OCI-LY7 (cell line): ENCODE measurements at regions not wholly inside any gene's neighbourhood (a gene's known extent, or its start where the extent isn't known, plus 50 kb on each side); places are given as distances from the start of the nearest gene placed in this dataset.

Experiments
- EZH2phosphoT487 ChIP-seq: fragments of 200-600 bp; sonication (generic); IDR thresholded peaks from 2 replicates; pipeline ENCODE4 v1.6.1; 2018; ENCODE audit warnings: low read depth, borderline replicate concordance, mild to moderate bottlenecking, mixed run types, antibody characterized with exemption, low read length, moderate library complexity, mixed read lengths
- TF ChIP-seq, protein P1 (sequence below): fragments of 200-600 bp; sonication (generic); conservative IDR thresholded peaks from 2 replicates; pipeline ENCODE4 v1.5.1; 2014; ENCODE audit warnings: mild to moderate bottlenecking, antibody characterized with exemption, low read length, moderate library complexity, mixed read lengths

DNA sequence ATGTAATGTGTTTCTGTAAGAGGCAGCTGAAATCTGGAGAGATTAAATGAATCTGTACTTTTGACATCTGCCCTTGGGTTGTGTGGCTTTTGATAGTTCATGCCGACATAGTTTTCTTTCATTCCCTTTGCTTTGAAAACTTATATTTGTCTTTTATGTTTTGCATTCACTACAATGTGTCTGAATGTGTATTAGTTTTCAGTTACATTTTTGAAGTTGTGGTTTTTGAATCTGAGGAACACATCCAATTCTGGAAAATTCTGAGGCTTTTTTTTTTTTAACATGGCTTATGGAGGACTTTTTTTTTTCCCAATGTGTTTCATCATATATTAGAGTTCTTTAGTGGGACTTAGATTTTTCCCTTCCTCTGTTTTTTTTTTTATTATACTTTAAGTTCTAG lies 683.7 kb upstream of the SOX9 start:
- TF ChIP-seq, protein P1, sequence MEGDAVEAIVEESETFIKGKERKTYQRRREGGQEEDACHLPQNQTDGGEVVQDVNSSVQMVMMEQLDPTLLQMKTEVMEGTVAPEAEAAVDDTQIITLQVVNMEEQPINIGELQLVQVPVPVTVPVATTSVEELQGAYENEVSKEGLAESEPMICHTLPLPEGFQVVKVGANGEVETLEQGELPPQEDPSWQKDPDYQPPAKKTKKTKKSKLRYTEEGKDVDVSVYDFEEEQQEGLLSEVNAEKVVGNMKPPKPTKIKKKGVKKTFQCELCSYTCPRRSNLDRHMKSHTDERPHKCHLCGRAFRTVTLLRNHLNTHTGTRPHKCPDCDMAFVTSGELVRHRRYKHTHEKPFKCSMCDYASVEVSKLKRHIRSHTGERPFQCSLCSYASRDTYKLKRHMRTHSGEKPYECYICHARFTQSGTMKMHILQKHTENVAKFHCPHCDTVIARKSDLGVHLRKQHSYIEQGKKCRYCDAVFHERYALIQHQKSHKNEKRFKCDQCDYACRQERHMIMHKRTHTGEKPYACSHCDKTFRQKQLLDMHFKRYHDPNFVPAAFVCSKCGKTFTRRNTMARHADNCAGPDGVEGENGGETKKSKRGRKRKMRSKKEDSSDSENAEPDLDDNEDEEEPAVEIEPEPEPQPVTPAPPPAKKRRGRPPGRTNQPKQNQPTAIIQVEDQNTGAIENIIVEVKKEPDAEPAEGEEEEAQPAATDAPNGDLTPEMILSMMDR = no peak
- TF ChIP-seq EZH2phosphoT487 = no peak
